Activated naive CD8-positive, alpha-beta T cell (primary cell): ENCODE measurements at regions not wholly inside any gene's neighbourhood (a gene's known extent, or its start where the extent isn't known, plus 50 kb on each side); places are given as distances from the start of the nearest gene placed in this dataset.

ENCODE experiments used
- H3K27ac Mint-ChIP-seq: one replicate; pipeline ENCODE4 v1.8.0; 2021; ENCODE audit warnings: mixed read lengths
- H3K27me3 Mint-ChIP-seq: one replicate; pipeline ENCODE4 v1.8.0; 2021; ENCODE audit warnings: mixed read lengths
- H3K36me3 Mint-ChIP-seq: one replicate; pipeline ENCODE4 v1.8.0; 2021; ENCODE audit warnings: mixed read lengths
- H3K4me1 Mint-ChIP-seq: one replicate; pipeline ENCODE4 v1.8.0; 2021; ENCODE audit warnings: low read depth, mixed read lengths
- H3K4me3 Mint-ChIP-seq: one replicate; pipeline ENCODE4 v1.8.0; 2021; ENCODE audit warnings: mild to moderate bottlenecking, mixed read lengths
- H3K9me3 Mint-ChIP-seq: one replicate; pipeline ENCODE4 v1.8.0; 2021; ENCODE audit warnings: low read depth, mixed read lengths

DNA sequence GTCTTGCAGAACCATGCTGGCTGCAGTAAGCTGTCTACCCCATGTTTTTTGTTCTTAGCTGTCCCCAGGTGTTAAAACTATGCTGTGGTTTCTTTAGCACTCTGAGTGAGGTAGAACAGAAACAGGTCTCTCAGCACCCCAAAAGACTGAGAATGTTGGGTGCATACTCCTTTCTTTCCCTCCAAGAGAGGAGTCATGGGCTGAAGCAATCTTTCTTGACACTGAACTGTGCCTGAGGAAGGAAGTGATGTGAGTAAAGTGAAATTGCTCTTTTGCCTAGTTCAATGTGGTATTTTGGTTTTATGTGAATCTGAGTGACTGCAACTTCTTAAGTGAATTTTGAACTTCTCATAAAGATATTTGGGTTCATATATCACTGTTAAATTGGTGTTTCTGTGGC, 138.0 kb upstream of the MCHR2 start:
- Mint-ChIP-seq H3K36me3 (no peaks in the 10 kb centered on the region), H3K27ac (no peak overlapping the region), H3K9me3 (peaks cover 11% of the 10 kb centered on the region)

DNA sequence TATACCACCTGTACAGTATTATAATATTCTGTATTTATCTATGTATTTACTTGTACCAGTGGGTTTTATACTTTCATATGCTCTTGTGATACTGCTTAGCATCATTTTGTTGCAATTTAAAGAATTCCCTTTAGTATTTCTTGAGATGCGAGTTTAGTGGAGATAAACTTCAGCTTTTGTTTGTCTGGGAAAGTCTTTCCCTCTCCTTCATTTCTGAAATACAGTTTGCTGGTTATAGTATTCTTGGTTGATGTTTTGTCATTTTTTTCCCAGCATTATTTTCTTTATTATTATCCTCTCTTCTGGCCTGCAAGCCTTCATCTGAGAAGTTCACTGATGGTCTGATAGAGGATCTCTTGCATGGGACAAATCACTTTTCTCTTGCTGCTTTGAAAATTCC, 136.6 kb upstream of the MCHR2 start:
- Mint-ChIP-seq H3K9me3 (peaks cover 11% of the 10 kb centered on the region), H3K4me3 (no peak overlapping the region), H3K27ac (no peak overlapping the region), H3K36me3 (no peaks in the 10 kb centered on the region), H3K27me3 (peaks cover 3% of the 10 kb centered on the region), H3K4me1 (no peaks in the 10 kb centered on the region)

More for the DNA sequence above, 138.0 kb upstream of the MCHR2 start:
- no peaks in the 10 kb centered on the region for H3K4me1 Mint-ChIP-seq
- H3K27me3 Mint-ChIP-seq: peaks cover 2% of the 10 kb centered on the region
- no peak overlapping the region for H3K4me3 Mint-ChIP-seq

DNA sequence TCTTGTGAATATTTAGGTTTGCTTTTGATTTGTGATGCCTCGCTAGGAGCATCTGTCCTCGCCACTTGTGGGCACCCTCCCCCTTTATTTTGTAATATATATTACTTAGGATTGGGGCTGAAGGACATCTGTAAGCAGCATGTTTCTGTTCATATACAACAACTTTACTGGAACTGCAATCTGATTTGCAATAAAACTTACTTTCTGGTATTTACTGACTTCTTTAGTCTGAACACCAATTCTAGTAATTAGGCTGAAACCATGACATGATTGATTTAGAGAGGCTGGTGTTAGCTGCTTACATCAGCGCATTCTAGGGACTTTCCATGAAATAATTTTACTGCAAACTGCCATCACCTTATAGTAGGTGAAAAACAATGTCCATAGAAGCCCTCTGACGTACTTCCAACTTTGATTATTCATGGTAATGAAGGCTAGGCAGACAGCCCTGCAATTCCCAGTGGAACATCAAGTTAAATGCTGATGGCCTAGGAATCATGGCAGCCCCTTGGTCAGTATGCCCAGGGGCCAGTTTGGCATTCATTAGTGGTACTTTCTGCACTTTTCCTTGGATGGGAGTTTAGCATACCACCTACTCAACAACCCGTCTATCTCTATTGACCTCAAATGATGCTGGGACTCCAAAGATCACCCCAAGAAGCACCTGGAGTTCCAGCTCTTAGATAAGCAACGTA, 132.9 kb upstream of the MCHR2 start:
- peaks cover 4% of the 10 kb centered on the region for H3K9me3 Mint-ChIP-seq
- H3K27ac Mint-ChIP-seq: no peak overlapping the region
- peaks cover 5% of the 10 kb centered on the region for H3K27me3 Mint-ChIP-seq
- H3K4me1 Mint-ChIP-seq: no peaks in the 10 kb centered on the region
- H3K36me3 Mint-ChIP-seq: no peaks in the 10 kb centered on the region
- no peak overlapping the region for H3K4me3 Mint-ChIP-seq

DNA sequence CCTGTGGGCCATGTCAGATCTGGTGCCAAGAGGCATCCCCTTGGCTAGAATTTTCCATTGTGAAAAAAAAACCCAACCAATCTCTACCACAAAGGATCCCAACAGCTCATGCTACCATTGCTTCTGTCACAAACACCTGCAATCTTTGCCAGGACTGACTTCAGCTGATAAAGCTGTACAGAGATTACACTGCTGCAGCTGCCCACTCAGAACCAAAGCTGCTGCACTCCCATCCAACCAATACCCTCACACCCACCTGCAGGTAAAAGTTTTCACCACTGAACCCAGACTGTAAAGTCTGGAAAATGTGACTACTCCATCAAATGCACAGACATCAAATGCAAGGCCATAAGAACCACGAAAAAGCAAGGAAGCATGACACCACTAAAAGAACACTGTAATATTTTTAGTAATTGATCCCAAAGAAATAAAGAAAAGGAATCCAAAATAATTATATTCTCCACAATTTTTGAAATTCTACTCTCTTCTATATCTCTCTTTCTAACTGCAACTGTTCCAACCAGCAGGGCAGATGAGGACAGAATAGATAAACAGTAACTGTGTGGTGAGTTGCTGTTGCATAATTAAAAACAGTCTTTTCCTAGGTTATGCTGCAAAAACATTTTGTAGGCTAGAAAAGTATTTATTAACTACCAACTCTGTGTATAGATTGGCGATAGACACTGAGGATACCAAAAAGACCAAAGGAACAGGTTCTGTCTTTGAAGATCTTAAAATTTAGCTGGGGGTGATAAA, 128.0 kb upstream of the MCHR2 start:
- Mint-ChIP-seq H3K4me3 (no peak overlapping the region), H3K27me3 (peaks cover 5% of the 10 kb centered on the region), H3K4me1 (no peaks in the 10 kb centered on the region), H3K9me3 (no peaks in the 10 kb centered on the region), H3K27ac (no peak overlapping the region), H3K36me3 (no peaks in the 10 kb centered on the region)

DNA sequence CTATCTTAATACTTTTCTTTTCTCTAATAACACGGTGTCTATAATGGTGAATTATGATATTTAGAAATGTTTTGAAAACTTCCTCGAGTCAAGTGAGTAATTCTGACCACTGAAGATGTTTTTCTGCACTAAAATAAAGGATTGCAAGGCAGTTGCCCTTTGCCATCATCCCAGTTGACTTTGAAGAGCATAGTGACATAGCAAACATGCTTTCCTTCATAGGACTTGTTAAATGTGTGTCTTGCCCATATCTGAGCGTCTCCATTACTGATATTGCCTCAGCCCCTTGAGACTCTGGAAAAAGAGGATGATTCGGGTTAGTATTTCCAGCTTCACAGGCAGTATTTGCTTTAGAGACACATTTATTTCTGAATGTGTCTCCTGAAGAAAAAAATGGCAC, 125.2 kb upstream of the MCHR2 start:
- Mint-ChIP-seq H3K4me3 (no peak overlapping the region), H3K9me3 (no peaks in the 10 kb centered on the region), H3K36me3 (no peaks in the 10 kb centered on the region), H3K4me1 (no peaks in the 10 kb centered on the region), H3K27ac (no peak overlapping the region), H3K27me3 (peaks cover 6% of the 10 kb centered on the region)

DNA sequence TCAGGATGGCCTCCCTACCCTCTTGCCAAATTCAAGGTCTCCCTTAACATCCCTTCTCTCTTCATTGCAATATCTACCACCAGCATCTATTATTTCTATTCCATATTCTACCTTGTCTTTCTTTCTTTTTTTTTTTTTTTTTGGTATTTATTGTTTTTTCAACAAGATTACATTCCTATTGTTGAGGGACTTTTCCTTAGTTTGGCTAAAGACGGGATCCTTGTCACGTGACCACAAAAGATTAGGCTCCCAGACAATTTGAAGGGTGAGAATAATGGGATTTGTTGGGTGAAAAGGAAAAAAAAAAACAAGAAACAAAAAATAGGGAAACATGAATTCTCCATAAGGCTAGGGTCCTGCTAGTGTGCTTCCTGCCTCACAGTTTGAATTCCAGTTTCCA, 124.3 kb upstream of the MCHR2 start:
- Mint-ChIP-seq H3K9me3 (no peaks in the 10 kb centered on the region), H3K27ac (no peak overlapping the region), H3K4me1 (no peaks in the 10 kb centered on the region), H3K27me3 (peaks cover 4% of the 10 kb centered on the region), H3K4me3 (no peak overlapping the region), H3K36me3 (no peaks in the 10 kb centered on the region)

DNA sequence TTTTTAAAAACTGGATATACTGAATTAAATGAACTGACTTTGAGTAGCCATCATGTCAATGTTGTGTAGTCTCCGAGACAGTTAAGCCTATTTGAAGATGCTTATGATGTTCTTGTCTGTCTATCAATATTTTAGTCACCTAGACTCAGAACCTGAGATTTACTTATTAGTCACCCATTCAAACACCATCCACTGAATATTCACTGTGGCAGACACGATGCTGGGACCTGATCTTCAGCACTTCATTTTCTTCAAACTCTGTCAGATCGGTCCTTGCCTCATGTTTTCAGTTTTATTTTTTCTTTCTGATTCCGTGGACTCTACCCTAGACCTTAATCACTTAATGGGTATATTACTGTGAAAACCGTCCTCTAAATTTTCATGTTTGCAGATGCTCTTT, 123.7 kb upstream of the MCHR2 start:
- no peaks in the 10 kb centered on the region for H3K36me3 Mint-ChIP-seq
- no peaks in the 10 kb centered on the region for H3K4me1 Mint-ChIP-seq
- no peak overlapping the region for H3K4me3 Mint-ChIP-seq
- no peaks in the 10 kb centered on the region for H3K9me3 Mint-ChIP-seq
- H3K27ac Mint-ChIP-seq: no peak overlapping the region
- peaks cover 4% of the 10 kb centered on the region for H3K27me3 Mint-ChIP-seq

DNA sequence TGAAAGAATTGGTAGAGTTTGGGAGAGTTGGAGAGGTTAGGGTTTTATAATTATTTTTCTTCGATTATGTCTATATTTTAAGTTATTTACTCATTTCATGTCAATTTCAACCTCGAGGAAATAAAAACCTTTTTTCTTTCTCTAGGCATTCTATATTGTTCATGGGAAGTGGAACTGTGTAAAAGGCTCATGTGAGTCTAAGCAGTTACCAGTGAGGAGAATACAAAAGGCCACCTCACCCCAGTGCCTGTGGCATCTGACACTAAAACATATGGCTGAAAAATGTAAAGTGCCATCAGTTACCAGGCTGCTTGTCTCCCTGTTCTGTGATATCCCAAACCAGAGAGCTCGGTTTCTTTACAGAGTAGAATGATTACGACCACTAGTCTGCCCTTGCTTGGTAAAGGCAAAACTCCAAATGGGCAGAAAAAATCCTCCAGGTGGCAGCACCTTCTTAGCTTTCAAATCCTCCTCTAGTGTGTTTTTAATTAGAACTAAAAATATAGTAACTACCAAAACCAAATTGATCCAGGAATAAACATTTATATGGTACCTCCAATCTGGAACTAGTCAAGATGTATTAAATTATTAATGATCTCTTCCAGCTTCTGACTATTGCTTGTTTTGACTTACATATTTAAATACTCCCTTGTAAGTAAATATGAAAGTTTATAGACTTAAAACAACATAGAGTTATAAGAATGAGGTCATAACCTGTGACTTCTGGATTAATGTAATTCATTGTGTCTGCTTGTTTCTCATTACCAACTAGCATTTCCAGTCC, 122.6 kb upstream of the MCHR2 start:
- no peaks in the 10 kb centered on the region for H3K36me3 Mint-ChIP-seq
- peaks cover 4% of the 10 kb centered on the region for H3K27me3 Mint-ChIP-seq
- no peak overlapping the region for H3K27ac Mint-ChIP-seq
- H3K4me1 Mint-ChIP-seq: no peaks in the 10 kb centered on the region
- H3K4me3 Mint-ChIP-seq: no peak overlapping the region
- no peaks in the 10 kb centered on the region for H3K9me3 Mint-ChIP-seq

DNA sequence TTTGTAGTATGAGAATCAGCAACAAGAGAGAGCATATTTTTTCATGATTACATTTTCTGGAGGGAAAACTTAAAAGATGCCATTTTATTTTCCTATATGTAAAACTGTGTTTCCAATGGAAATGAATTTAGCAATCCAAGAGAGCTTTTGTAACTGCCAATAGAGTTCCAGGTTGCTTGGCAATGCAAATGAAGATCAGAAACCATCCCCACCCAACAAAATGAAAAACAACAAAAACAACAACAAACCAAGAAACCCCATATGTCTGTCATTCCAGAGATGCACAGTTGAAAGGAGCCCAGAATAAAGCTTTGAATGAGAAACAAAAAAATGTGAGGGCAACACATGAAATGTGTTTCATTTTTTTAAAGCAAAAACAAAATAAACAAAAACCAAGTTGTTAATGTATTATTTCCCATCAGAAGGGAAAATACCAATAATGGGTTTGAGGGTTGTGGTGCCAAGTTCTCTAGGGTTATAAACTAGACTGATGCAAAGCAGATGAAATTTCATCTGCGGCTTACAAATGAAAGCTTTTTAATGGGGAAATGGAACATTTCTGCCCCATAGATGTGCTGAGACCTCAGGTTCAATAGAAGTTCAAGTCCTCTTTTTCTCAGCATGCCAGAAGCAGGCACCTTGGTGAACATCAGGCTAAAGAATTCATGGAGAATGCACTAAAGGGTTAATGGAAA, 121.5 kb upstream of the MCHR2 start:
- no peak overlapping the region for H3K4me3 Mint-ChIP-seq
- no peaks in the 10 kb centered on the region for H3K36me3 Mint-ChIP-seq

DNA sequence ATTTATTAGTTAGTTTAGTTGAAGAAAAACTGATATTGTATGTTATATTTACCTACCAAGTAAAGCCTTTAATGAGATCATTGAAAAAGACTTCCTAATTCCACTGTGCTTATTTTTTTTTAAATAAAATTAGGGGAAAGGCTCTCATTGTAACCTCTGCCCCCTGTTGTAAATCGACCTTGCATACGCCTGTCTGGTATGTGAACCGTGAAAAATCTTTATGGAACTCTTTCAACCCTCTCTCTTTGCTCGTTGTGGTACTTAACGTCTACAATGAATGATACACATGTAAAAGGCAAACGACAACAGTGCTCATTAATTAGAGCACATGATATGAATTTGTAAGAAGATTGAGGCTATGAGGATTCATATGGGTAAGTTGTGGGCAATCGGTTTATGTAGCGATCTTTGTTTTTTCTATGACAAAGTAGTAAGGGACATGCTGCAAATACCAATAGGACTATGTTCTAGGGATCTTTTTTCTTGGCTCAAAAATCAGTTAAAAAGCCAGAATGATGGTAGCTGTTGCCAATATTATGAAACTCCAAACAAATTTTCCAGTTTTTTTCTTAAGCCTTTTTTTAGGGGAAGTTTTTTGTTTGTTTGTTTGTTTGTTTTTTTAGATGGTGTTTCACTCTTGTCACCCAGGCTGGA, 119.0 kb upstream of the MCHR2 start:
- peaks cover 4% of the 10 kb centered on the region for H3K27me3 Mint-ChIP-seq
- H3K4me1 Mint-ChIP-seq: no peaks in the 10 kb centered on the region
- no peak overlapping the region for H3K4me3 Mint-ChIP-seq
- H3K27ac Mint-ChIP-seq: no peak overlapping the region
- H3K36me3 Mint-ChIP-seq: no peaks in the 10 kb centered on the region
- H3K9me3 Mint-ChIP-seq: no peaks in the 10 kb centered on the region

More for the DNA sequence above, 121.5 kb upstream of the MCHR2 start:
- Mint-ChIP-seq H3K9me3 (no peaks in the 10 kb centered on the region), H3K27me3 (peaks cover 4% of the 10 kb centered on the region), H3K27ac (no peak overlapping the region), H3K4me1 (no peaks in the 10 kb centered on the region)

DNA sequence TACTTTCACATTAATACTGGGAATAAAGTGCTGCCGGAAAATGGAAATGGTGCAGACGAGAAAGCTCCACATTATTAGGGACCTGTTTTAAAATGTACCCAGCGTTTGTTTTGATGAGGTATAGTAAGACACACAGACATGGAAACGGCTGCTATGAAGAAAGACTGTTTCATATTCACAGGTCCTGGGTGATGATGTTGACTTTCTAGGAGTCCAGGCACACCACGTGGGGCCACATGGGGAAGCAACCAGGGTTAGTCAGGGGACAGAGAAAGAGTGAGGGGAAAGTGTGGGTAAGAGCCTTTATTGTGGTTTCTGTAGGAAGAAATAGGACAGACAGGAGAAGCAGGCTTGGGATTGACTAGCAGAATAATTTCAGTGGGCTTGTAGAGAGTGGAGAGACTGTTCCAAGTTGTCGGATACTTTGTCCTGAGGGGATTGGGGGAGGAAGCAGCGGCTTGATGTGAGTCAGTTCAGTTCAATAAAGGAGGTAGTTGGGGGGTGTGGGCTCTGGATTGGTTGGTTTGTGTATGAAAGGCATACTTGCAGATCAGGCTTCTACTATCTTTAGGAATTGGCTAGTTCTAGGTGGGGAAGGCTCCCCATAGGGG, 112.0 kb upstream of the MCHR2 start:
- Mint-ChIP-seq H3K27me3 (peaks cover 14% of the 10 kb centered on the region), H3K36me3 (no peaks in the 10 kb centered on the region), H3K27ac (no peak overlapping the region), H3K4me1 (no peaks in the 10 kb centered on the region), H3K9me3 (no peaks in the 10 kb centered on the region), H3K4me3 (no peak overlapping the region)

DNA sequence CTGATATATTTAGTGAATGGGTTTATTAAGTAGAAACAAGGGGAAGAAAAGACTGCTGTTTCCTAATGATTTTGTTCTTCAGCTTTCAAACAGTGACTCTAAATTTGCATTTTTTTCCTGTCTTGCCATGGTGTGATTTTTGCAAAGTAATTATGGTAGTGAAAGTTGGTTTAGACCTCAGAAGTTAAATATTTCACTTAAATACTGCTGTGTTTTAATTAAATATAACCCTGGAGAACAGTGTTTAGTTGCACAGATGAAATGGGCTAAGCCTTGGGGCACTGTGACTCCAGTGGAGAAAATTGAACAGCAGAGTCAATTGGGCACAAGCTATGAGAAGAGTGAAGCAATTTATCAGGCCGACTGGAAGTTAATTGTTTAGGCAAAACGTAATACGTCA, 111.1 kb upstream of the MCHR2 start:
- Mint-ChIP-seq H3K4me1 (no peaks in the 10 kb centered on the region), H3K36me3 (no peaks in the 10 kb centered on the region), H3K4me3 (no peak overlapping the region), H3K27me3 (peaks cover 14% of the 10 kb centered on the region), H3K27ac (no peak overlapping the region), H3K9me3 (no peaks in the 10 kb centered on the region)

DNA sequence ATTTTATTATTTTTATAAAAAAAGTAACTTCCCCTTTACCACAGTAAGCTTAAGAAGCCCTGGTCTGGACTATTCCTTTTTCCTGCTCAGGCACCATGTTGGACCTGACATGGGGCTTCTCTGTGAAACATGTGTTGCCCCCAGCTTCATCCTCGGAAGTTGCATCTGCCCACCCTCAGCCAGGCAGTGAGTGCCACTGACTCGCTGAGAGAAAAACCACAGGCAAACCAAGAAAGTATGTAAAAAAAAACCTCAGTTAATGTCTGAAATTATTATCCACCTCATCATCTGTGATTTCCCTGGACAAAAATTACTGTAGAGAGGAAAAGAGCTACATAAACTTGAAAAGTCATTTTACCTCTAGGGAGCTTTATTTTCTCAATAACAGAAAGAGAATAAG, 109.9 kb upstream of the MCHR2 start:
- Mint-ChIP-seq H3K4me3 (no peak overlapping the region), H3K9me3 (no peaks in the 10 kb centered on the region), H3K36me3 (no peaks in the 10 kb centered on the region), H3K4me1 (no peaks in the 10 kb centered on the region), H3K27me3 (peaks cover 14% of the 10 kb centered on the region), H3K27ac (no peak overlapping the region)

DNA sequence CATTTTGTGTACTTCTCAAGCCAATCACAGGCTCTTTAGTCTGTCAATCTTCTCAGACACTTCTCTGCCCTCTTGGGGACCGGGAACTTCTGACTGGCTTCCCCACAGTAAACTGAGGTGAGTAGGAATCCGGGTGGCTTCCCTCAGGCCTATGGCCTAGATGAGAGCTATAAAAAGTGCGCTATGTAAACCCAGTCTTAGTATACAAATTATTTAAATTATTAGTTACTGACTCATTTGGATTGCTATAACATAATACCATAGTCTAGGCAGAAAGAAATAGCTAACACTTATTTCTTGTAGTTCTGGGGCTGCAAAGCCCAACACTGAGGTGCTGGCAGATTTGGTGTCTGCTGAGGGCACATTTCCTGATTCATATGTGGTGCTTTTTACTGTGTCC, 109.2 kb upstream of the MCHR2 start:
- Mint-ChIP-seq H3K27ac (no peak overlapping the region), H3K9me3 (no peaks in the 10 kb centered on the region), H3K27me3 (peaks cover 14% of the 10 kb centered on the region), H3K4me1 (no peaks in the 10 kb centered on the region), H3K36me3 (no peaks in the 10 kb centered on the region), H3K4me3 (no peak overlapping the region)
